ENCODE measurements at regions not wholly inside any gene's neighbourhood (a gene's known extent, or its start where the extent isn't known, plus 50 kb on each side); places are given as distances from the start of the nearest gene placed in this dataset.
A peak's percentile ranks its signal among the peaks of the same experiment; 100 is the strongest.

- Mint-ChIP-seq H3K27me3 (peaks cover 29% of the 10 kb centered on the region), H3K9me3 (peaks cover 6% of the 10 kb centered on the region), H3K27ac (peak overlapping the region; percentile 25), H3K4me3 (no peak overlapping the region), H3K4me1 (ENCODE audit: unreplicated experiment) (peaks cover 20% of the 10 kb centered on the region), H3K36me3 (no peaks in the 10 kb centered on the region)
- TF ChIP-seq, protein P1, sequence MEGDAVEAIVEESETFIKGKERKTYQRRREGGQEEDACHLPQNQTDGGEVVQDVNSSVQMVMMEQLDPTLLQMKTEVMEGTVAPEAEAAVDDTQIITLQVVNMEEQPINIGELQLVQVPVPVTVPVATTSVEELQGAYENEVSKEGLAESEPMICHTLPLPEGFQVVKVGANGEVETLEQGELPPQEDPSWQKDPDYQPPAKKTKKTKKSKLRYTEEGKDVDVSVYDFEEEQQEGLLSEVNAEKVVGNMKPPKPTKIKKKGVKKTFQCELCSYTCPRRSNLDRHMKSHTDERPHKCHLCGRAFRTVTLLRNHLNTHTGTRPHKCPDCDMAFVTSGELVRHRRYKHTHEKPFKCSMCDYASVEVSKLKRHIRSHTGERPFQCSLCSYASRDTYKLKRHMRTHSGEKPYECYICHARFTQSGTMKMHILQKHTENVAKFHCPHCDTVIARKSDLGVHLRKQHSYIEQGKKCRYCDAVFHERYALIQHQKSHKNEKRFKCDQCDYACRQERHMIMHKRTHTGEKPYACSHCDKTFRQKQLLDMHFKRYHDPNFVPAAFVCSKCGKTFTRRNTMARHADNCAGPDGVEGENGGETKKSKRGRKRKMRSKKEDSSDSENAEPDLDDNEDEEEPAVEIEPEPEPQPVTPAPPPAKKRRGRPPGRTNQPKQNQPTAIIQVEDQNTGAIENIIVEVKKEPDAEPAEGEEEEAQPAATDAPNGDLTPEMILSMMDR (conservative IDR thresholded peaks at IDR 0.05): no peak
- no peak for DNase-seq (ENCODE audit: extremely low spot score, unreplicated experiment)
Measured at GRCh38 chr6:45718131-45718530, 297.5 kb downstream of the CLIC5 start.

DNA sequence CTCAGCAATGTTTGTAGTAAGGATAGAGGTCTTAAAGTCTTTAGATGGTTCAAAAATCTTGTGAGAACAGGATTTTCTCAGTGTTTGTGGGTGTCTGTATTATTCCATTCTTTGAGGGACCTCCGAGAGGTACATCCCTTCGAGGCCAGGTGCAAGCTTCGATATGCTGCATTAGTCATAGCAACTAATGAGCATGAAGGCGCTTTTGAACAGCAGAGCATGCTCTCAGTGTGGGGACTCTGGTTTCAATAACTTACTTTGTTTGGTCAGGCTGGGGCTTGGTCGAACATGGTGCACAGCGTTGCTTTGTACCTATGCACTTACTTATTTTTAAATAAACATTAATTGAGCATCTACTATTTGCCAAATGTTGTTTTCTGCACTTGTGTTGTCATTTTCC is 297.9 kb downstream of the CLIC5 start:
- no peak overlapping the region for H3K4me3 Mint-ChIP-seq
- no peak for DNase-seq (ENCODE audit: extremely low spot score, unreplicated experiment)
- TF ChIP-seq, protein P1 (conservative IDR thresholded peaks at IDR 0.05): no peak
- H3K4me1 Mint-ChIP-seq (ENCODE audit: unreplicated experiment): peaks cover 20% of the 10 kb centered on the region
- peak overlapping the region; percentile 25 for H3K27ac Mint-ChIP-seq
- H3K36me3 Mint-ChIP-seq: no peaks in the 10 kb centered on the region
- H3K27me3 Mint-ChIP-seq: peaks cover 29% of the 10 kb centered on the region
- peaks cover 1% of the 10 kb centered on the region for H3K9me3 Mint-ChIP-seq

DNA sequence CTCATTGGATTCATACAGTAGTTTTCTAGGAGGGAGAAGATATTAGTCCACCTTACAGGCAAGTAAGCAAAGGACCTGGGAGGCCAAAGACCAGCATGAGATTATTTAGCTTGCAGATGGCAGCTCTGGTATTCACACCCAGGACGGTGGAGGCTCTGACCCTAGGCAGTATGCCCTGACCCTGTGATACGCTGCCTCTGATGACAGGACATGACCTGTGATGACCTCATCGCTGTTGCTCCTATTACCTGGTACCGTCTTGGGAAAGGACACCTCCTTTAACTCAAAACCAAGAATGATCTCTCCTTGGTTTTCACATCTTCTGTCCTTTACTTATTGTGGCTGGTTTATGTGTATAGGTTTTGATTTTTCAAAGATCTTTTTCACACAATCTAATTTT is 298.6 kb downstream of the CLIC5 start:
- no peak overlapping the region for H3K4me3 Mint-ChIP-seq

GRCh38 chr6:45715508-45715803 is 300.2 kb downstream of the CLIC5 start:
- peaks cover 29% of the 10 kb centered on the region for H3K27me3 Mint-ChIP-seq
- H3K9me3 Mint-ChIP-seq: no peaks in the 10 kb centered on the region
- peaks cover 21% of the 10 kb centered on the region for H3K4me1 Mint-ChIP-seq (ENCODE audit: unreplicated experiment)
- no peak overlapping the region for H3K27ac Mint-ChIP-seq
- DNase-seq (ENCODE audit: extremely low spot score, unreplicated experiment): no peak
- TF ChIP-seq, protein P1 (conservative IDR thresholded peaks at IDR 0.05): no peak
- no peak overlapping the region for H3K4me3 Mint-ChIP-seq
- H3K36me3 Mint-ChIP-seq: no peaks in the 10 kb centered on the region

More for the DNA sequence above, 298.6 kb downstream of the CLIC5 start:
- Mint-ChIP-seq H3K9me3 (no peaks in the 10 kb centered on the region), H3K27me3 (peaks cover 29% of the 10 kb centered on the region), H3K27ac (no peak overlapping the region), H3K36me3 (no peaks in the 10 kb centered on the region), H3K4me1 (ENCODE audit: unreplicated experiment) (peaks cover 20% of the 10 kb centered on the region)
- TF ChIP-seq, protein P1 (conservative IDR thresholded peaks at IDR 0.05): no peak
- DNase-seq (ENCODE audit: extremely low spot score, unreplicated experiment): no peak

GRCh38 chr6:45714741-45715507 is 300.7 kb downstream of the CLIC5 start:
- Mint-ChIP-seq H3K27me3 (peaks cover 27% of the 10 kb centered on the region), H3K4me3 (no peak overlapping the region), H3K9me3 (no peaks in the 10 kb centered on the region), H3K4me1 (ENCODE audit: unreplicated experiment) (peaks cover 24% of the 10 kb centered on the region), H3K36me3 (no peaks in the 10 kb centered on the region), H3K27ac (no peak overlapping the region)
- TF ChIP-seq, protein P1 (conservative IDR thresholded peaks at IDR 0.05): peak; percentile 86
- DNase-seq (ENCODE audit: extremely low spot score, unreplicated experiment): peak; percentile 15

All from type B pancreatic cell (in vitro differentiated cells).